ENCODE measurements at regions not wholly inside any gene's neighbourhood (a gene's known extent, or its start where the extent isn't known, plus 50 kb on each side); places are given as distances from the start of the nearest gene placed in this dataset.

DNA sequence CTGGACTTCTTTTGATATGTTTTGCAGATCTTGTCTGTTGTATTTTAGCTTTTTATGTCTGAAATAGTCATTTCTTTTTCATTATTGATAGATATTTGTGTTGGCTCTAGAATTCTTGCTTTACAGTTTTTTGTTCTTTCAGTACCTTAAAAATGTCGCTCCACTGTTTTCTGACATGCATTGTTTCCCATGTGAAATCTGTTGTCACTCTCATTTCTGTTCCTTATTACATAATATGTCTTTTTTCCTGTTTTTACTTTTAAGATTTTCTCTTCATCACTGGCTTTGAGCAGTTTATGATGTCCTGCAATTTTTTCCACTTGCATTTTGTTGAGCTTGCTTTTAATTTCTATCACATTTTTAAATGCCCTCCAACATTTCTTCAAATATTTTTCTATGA is 270.4 kb upstream of the TARS1 start:
- Histone ChIP-seq H3K4me3 (no peak overlapping the region), H3K27ac (no peak overlapping the region), H3K27me3 (no peaks in the 10 kb centered on the region), H3K36me3 (no peaks in the 10 kb centered on the region), H3K9me3 (no peaks in the 10 kb centered on the region), H3K4me1 (ENCODE audit: insufficient read depth) (no peaks in the 10 kb centered on the region)
- no peak for DNase-seq
- intact Hi-C loops (cut with DNase I), result no loop called here
- TF ChIP-seq EP300 (IDR thresholded peaks at IDR 0.05) (no peak), POLR2A (IDR thresholded peaks at IDR 0.05) (no peak)
- TF ChIP-seq, protein P1, sequence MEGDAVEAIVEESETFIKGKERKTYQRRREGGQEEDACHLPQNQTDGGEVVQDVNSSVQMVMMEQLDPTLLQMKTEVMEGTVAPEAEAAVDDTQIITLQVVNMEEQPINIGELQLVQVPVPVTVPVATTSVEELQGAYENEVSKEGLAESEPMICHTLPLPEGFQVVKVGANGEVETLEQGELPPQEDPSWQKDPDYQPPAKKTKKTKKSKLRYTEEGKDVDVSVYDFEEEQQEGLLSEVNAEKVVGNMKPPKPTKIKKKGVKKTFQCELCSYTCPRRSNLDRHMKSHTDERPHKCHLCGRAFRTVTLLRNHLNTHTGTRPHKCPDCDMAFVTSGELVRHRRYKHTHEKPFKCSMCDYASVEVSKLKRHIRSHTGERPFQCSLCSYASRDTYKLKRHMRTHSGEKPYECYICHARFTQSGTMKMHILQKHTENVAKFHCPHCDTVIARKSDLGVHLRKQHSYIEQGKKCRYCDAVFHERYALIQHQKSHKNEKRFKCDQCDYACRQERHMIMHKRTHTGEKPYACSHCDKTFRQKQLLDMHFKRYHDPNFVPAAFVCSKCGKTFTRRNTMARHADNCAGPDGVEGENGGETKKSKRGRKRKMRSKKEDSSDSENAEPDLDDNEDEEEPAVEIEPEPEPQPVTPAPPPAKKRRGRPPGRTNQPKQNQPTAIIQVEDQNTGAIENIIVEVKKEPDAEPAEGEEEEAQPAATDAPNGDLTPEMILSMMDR (IDR thresholded peaks at IDR 0.05), result no peak
- WGBS, 3 donors, result 87 to 100% (median 93%) methylated on average over 1 of the region's 1 CpG

DNA sequence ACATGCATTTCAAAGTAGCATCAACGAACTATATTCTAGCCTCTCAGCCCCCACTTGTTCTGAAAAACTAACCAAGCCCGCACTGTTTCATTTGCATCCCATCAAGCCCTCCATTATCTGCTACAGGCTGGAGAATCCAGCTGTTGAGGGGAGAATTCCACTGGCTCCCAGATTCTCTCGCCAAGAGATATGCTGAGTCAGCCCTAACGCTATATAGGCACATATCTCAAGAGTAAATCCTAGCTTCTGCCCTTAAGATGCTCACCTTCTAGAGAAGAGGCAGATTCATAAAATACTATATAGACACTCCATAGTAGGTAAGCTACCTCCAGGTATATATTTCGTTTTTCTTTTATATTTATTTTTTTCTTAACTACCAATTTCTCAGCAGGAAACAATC is 266.4 kb upstream of the TARS1 start:
- no peaks in the 10 kb centered on the region for H3K9me3 ChIP-seq
- H3K4me1 ChIP-seq (ENCODE audit: insufficient read depth), result no peaks in the 10 kb centered on the region
- H3K4me3 ChIP-seq, result no peak overlapping the region
- intact Hi-C loops (cut with DNase I), result no loop called here
- H3K27ac ChIP-seq, result no peak overlapping the region
- WGBS, 3 donors, result 82 to 85% (median 84%) methylated on average over 5 of the region's 5 CpGs
- TF ChIP-seq EP300 (IDR thresholded peaks at IDR 0.05), result no peak
- TF ChIP-seq, protein P1 (IDR thresholded peaks at IDR 0.05), result no peak
- TF ChIP-seq POLR2A (IDR thresholded peaks at IDR 0.05), result no peak
- no peaks in the 10 kb centered on the region for H3K36me3 ChIP-seq
- DNase-seq, result no peak
- H3K27me3 ChIP-seq, result no peaks in the 10 kb centered on the region

DNA sequence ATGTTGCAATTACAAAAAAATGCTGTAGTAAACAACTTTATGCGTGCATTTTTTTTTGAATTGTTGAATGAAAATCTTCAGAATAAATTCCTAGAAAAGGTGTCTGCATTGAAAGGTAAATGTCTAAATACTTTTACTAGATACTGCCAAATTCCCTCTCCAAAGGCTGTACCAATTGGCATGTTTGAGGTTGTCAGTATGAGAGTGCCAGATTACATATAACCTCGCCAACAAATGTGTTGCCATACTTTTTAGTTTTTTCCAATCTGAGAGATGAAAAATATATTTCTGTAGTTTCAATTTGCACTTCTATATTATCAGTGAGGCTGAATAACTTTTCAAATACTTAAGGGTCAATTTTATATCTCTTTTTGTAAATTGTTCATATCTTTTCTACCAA is 261.5 kb upstream of the TARS1 start:
- H3K4me1 ChIP-seq (ENCODE audit: insufficient read depth), result no peaks in the 10 kb centered on the region
- intact Hi-C loops (cut with DNase I), result no loop called here
- no peak for DNase-seq
- no peaks in the 10 kb centered on the region for H3K36me3 ChIP-seq
- H3K9me3 ChIP-seq, result no peaks in the 10 kb centered on the region
- TF ChIP-seq POLR2A (IDR thresholded peaks at IDR 0.05), result no peak
- no peak for TF ChIP-seq EP300 (IDR thresholded peaks at IDR 0.05)
- TF ChIP-seq, protein P1 (IDR thresholded peaks at IDR 0.05), result no peak
- WGBS, 3 donors, result 93 to 96% (median 95%) methylated on average over 2 of the region's 2 CpGs
- H3K27ac ChIP-seq, result no peak overlapping the region
- no peaks in the 10 kb centered on the region for H3K27me3 ChIP-seq
- no peak overlapping the region for H3K4me3 ChIP-seq

DNA sequence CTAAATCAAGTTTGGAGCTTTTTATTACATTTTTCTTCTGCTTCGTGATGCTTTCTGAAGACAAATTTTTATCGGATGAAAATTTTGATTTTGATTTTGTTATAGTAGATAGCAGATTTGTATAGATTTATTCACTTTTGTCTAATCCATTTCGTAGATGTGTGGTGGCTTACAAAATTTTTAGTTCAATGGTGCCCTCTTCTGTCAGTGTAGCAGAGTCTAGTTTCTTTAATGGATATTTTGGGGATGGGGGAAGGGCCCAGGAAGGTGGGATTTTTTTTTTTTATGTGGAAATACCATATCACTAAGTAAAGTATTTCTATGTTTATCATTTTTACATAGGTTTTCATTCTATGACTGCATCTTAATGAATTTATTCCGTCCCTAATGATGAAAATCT is 259.9 kb upstream of the TARS1 start:
- H3K4me1 ChIP-seq (ENCODE audit: insufficient read depth), result no peaks in the 10 kb centered on the region
- H3K4me3 ChIP-seq, result no peak overlapping the region
- intact Hi-C loops (cut with DNase I), result no loop called here
- no peaks in the 10 kb centered on the region for H3K36me3 ChIP-seq
- no peak for DNase-seq
- 62 to 66% (median 65%) methylated on average over 4 of the region's 4 CpGs for WGBS, 3 donors
- H3K27ac ChIP-seq, result no peak overlapping the region
- H3K27me3 ChIP-seq, result no peaks in the 10 kb centered on the region
- TF ChIP-seq POLR2A (IDR thresholded peaks at IDR 0.05) (no peak), EP300 (IDR thresholded peaks at IDR 0.05) (no peak)
- TF ChIP-seq, protein P1 (IDR thresholded peaks at IDR 0.05), result no peak
- no peaks in the 10 kb centered on the region for H3K9me3 ChIP-seq

DNA sequence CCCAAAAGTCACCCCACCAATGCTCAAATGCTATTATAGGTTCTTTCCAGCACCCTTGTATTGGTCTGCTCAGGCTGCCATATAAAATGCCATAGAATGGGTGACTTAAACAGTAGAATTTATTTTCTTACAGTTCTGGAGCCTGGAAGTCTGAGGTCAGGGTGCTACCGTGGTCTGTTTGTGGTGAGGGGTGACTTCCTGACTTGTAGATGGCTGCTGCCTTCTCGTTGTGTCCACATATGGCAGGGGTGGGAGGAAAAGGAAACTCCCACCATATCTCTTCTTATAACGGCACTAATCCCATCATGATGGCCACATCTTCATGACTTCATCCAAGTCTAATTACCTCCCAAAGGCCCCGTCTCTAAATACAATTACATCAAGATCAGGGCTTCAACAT is 257.8 kb upstream of the TARS1 start:
- no peak for TF ChIP-seq POLR2A (IDR thresholded peaks at IDR 0.05)
- TF ChIP-seq EP300 (IDR thresholded peaks at IDR 0.05), result no peak
- TF ChIP-seq, protein P1 (IDR thresholded peaks at IDR 0.05), result no peak
- no peaks in the 10 kb centered on the region for H3K4me1 ChIP-seq (ENCODE audit: insufficient read depth)
- no peaks in the 10 kb centered on the region for H3K27me3 ChIP-seq
- H3K36me3 ChIP-seq, result no peaks in the 10 kb centered on the region
- intact Hi-C loops (cut with DNase I), result no loop called here
- no peak overlapping the region for H3K4me3 ChIP-seq
- H3K27ac ChIP-seq, result no peak overlapping the region
- no peaks in the 10 kb centered on the region for H3K9me3 ChIP-seq
- 84 to 88% (median 85%) methylated on average over 4 of the region's 4 CpGs for WGBS, 3 donors
- no peak for DNase-seq

Data from ovary (tissue), 7 donors.